ENCODE measurements at regions not wholly inside any gene's neighbourhood (a gene's known extent, or its start where the extent isn't known, plus 50 kb on each side); places are given as distances from the start of the nearest gene placed in this dataset.

DNA sequence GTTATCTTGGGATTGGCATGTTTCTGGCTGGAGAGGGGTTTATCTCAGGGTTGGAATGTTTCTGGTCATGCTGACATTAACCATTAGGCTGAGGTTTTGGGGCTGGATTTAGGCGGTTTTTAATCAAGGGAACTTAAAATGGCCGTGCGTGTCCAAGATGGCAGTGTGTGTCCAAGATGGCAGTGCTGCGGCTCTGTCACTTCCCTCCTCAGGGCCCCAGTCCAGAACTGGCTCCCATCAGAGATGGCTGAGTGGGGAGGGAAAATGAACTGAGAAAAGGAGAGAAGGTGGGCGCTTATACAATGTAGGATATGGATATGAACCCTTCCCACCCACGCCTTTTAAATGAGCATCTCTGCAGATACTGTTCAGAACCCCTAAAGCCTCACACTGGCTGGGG is 175.5 kb upstream of the MYT1L start:
- TF ChIP-seq, protein P1, sequence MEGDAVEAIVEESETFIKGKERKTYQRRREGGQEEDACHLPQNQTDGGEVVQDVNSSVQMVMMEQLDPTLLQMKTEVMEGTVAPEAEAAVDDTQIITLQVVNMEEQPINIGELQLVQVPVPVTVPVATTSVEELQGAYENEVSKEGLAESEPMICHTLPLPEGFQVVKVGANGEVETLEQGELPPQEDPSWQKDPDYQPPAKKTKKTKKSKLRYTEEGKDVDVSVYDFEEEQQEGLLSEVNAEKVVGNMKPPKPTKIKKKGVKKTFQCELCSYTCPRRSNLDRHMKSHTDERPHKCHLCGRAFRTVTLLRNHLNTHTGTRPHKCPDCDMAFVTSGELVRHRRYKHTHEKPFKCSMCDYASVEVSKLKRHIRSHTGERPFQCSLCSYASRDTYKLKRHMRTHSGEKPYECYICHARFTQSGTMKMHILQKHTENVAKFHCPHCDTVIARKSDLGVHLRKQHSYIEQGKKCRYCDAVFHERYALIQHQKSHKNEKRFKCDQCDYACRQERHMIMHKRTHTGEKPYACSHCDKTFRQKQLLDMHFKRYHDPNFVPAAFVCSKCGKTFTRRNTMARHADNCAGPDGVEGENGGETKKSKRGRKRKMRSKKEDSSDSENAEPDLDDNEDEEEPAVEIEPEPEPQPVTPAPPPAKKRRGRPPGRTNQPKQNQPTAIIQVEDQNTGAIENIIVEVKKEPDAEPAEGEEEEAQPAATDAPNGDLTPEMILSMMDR (IDR thresholded peaks at IDR 0.05), result no peak
- no peak for TF ChIP-seq POLR2A (IDR thresholded peaks at IDR 0.05)

Data from body of pancreas (tissue), 4 donors.